Retina (tissue), 1 donor: ENCODE measurements at regions not wholly inside any gene's neighbourhood (a gene's known extent, or its start where the extent isn't known, plus 50 kb on each side); places are given as distances from the start of the nearest gene placed in this dataset.
A peak's percentile ranks its signal among the peaks of the same experiment; 100 is the strongest.

ENCODE experiments used
- DNase-seq: peaks from one replicate; pipeline ENCODE4 v3.0.0-alpha.2; 2016

GRCh38 chr10:107398115-107398514 lies 233.6 kb upstream of the SORCS1 start:
- no peak for DNase-seq

- DNase-seq: no peak
Observed at GRCh38 chr10:107391901-107392300, 227.4 kb upstream of the SORCS1 start.

GRCh38 chr10:107390563-107390962 lies 226.1 kb upstream of the SORCS1 start:
- DNase-seq: no peak

- no peak for DNase-seq
Observed at GRCh38 chr10:107383357-107383756, 218.9 kb upstream of the SORCS1 start.

- peak; percentile 62 for DNase-seq
Observed at GRCh38 chr10:107379601-107380000, 215.1 kb upstream of the SORCS1 start.

- peak; percentile 26 for DNase-seq
Observed at GRCh38 chr10:107371801-107372200, 207.3 kb upstream of the SORCS1 start.

- no peak for DNase-seq
Observed at GRCh38 chr10:107364872-107365271, 200.4 kb upstream of the SORCS1 start.

GRCh38 chr10:107362306-107362705 lies 197.8 kb upstream of the SORCS1 start:
- DNase-seq: no peak

GRCh38 chr10:107357033-107357432 lies 192.5 kb upstream of the SORCS1 start:
- DNase-seq: no peak

GRCh38 chr10:107356396-107356795 lies 191.9 kb upstream of the SORCS1 start:
- DNase-seq: no peak

- no peak for DNase-seq
Observed at GRCh38 chr10:107342711-107343110, 178.2 kb upstream of the SORCS1 start.

GRCh38 chr10:107341281-107341680 lies 176.8 kb upstream of the SORCS1 start:
- no peak for DNase-seq

- DNase-seq: no peak
Observed at GRCh38 chr10:107340326-107340725, 175.8 kb upstream of the SORCS1 start.

GRCh38 chr10:107336061-107336460 lies 171.6 kb upstream of the SORCS1 start:
- no peak for DNase-seq

- no peak for DNase-seq
Observed at GRCh38 chr10:107317592-107317991, 153.1 kb upstream of the SORCS1 start.

- DNase-seq: no peak
Observed at GRCh38 chr10:107303203-107303602, 138.7 kb upstream of the SORCS1 start.

- DNase-seq: no peak
Observed at GRCh38 chr10:107299606-107300005, 135.1 kb upstream of the SORCS1 start.

- DNase-seq: no peak
Observed at GRCh38 chr10:107284187-107284586, 119.7 kb upstream of the SORCS1 start.

GRCh38 chr10:107280293-107280692 lies 115.8 kb upstream of the SORCS1 start:
- DNase-seq: no peak

- DNase-seq: no peak
Observed at GRCh38 chr10:107277591-107277990, 113.1 kb upstream of the SORCS1 start.

- no peak for DNase-seq
Observed at GRCh38 chr10:107275806-107276205, 111.3 kb upstream of the SORCS1 start.

GRCh38 chr10:107269626-107270025 lies 105.1 kb upstream of the SORCS1 start:
- DNase-seq: no peak

GRCh38 chr10:107264742-107265141 lies 100.2 kb upstream of the SORCS1 start:
- no peak for DNase-seq

GRCh38 chr10:107244122-107244521 lies 79.6 kb upstream of the SORCS1 start:
- no peak for DNase-seq

GRCh38 chr10:107238275-107238674 lies 73.8 kb upstream of the SORCS1 start:
- DNase-seq: peak; percentile 14

GRCh38 chr10:107232013-107232412 lies 67.5 kb upstream of the SORCS1 start:
- DNase-seq: no peak
